ENCODE measurements at regions not wholly inside any gene's neighbourhood (a gene's known extent, or its start where the extent isn't known, plus 50 kb on each side); places are given as distances from the start of the nearest gene placed in this dataset.

- no TSS peak for BruUV-seq (replicated peaks)
- no peaks in the 10 kb centered on the region for H3K4me1 ChIP-seq (ENCODE audit: insufficient read depth, low read length, poor library complexity, severe bottlenecking)
- no peaks in the 10 kb centered on the region for H3K9me2 ChIP-seq (ENCODE audit: insufficient read depth, low read length)
- no peak overlapping the region for H2AFZ ChIP-seq (ENCODE audit: low read length)
- H3K4me3 ChIP-seq (ENCODE audit: low read depth, low read length, poor library complexity, severe bottlenecking): no peak overlapping the region
- ChIA-PET CTCF (ENCODE audit: unreplicated experiment) (no interaction called here), POLR2A (no interaction called here)
- no peak for DNase-seq (ENCODE audit: low spot score)
- no peak overlapping the region for H3K27ac ChIP-seq (ENCODE audit: low read depth, low read length, poor library complexity, severe bottlenecking)
- no peak overlapping the region for H3K4me2 ChIP-seq (ENCODE audit: low read length)
- no peaks in the 10 kb centered on the region for H3K36me3 ChIP-seq (ENCODE audit: insufficient read depth, low read length)
- H3K9me3 ChIP-seq (ENCODE audit: low read length): peaks cover 7% of the 10 kb centered on the region; the same call in 1 of the 2 replicates
- H4K20me1 ChIP-seq (ENCODE audit: insufficient read depth, low read length): no peaks in the 10 kb centered on the region
- H3K79me2 ChIP-seq (ENCODE audit: insufficient read depth, low read depth, low read length): no peaks in the 10 kb centered on the region
- intact Hi-C loops (cut with micrococcal nuclease; ENCODE audit: unreplicated experiment): no loop called here
- TF ChIP-seq EZH2phosphoT487 (IDR thresholded peaks at IDR 0.05; ENCODE audit: borderline replicate concordance, low read depth, low read length): no peak
- TF ChIP-seq, protein P1, sequence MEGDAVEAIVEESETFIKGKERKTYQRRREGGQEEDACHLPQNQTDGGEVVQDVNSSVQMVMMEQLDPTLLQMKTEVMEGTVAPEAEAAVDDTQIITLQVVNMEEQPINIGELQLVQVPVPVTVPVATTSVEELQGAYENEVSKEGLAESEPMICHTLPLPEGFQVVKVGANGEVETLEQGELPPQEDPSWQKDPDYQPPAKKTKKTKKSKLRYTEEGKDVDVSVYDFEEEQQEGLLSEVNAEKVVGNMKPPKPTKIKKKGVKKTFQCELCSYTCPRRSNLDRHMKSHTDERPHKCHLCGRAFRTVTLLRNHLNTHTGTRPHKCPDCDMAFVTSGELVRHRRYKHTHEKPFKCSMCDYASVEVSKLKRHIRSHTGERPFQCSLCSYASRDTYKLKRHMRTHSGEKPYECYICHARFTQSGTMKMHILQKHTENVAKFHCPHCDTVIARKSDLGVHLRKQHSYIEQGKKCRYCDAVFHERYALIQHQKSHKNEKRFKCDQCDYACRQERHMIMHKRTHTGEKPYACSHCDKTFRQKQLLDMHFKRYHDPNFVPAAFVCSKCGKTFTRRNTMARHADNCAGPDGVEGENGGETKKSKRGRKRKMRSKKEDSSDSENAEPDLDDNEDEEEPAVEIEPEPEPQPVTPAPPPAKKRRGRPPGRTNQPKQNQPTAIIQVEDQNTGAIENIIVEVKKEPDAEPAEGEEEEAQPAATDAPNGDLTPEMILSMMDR (conservative IDR thresholded peaks at IDR 0.05; ENCODE audit: low read length): no peak
Measured at GRCh38 chr2:74740395-74740740, 86.3 kb downstream of the SEMA4F start.

GRCh38 chr2:74740741-74741431, 86.8 kb downstream of the SEMA4F start:
- POLR2A ChIA-PET: no interaction called here
- DNase-seq (ENCODE audit: low spot score): no peak
- TF ChIP-seq EZH2phosphoT487 (IDR thresholded peaks at IDR 0.05; ENCODE audit: borderline replicate concordance, low read depth, low read length): no peak
- TF ChIP-seq, protein P1 (conservative IDR thresholded peaks at IDR 0.05; ENCODE audit: low read length): no peak
- Histone ChIP-seq H3K4me3 (ENCODE audit: low read depth, low read length, poor library complexity, severe bottlenecking) (no peak overlapping the region), H4K20me1 (ENCODE audit: insufficient read depth, low read length) (no peaks in the 10 kb centered on the region), H3K27ac (ENCODE audit: low read depth, low read length, poor library complexity, severe bottlenecking) (no peak overlapping the region), H3K79me2 (ENCODE audit: insufficient read depth, low read depth, low read length) (no peaks in the 10 kb centered on the region), H3K4me2 (ENCODE audit: low read length) (no peak overlapping the region), H3K4me1 (ENCODE audit: insufficient read depth, low read length, poor library complexity, severe bottlenecking) (no peaks in the 10 kb centered on the region), H3K9me2 (ENCODE audit: insufficient read depth, low read length) (no peaks in the 10 kb centered on the region), H3K9me3 (ENCODE audit: low read length) (peaks cover 7% of the 10 kb centered on the region; the same call in 1 of the 2 replicates), H2AFZ (ENCODE audit: low read length) (no peak overlapping the region), H3K36me3 (ENCODE audit: insufficient read depth, low read length) (no peaks in the 10 kb centered on the region)
- CTCF ChIA-PET (ENCODE audit: unreplicated experiment): no interaction called here
- intact Hi-C loops (cut with micrococcal nuclease; ENCODE audit: unreplicated experiment): no loop called here
- no TSS peak for BruUV-seq (replicated peaks)

- no peaks in the 10 kb centered on the region for H3K4me1 ChIP-seq (ENCODE audit: insufficient read depth, low read length, poor library complexity, severe bottlenecking)
- no peaks in the 10 kb centered on the region for H3K79me2 ChIP-seq (ENCODE audit: insufficient read depth, low read depth, low read length)
- H3K4me3 ChIP-seq (ENCODE audit: low read depth, low read length, poor library complexity, severe bottlenecking): no peak overlapping the region
- TF ChIP-seq, protein P1 (conservative IDR thresholded peaks at IDR 0.05; ENCODE audit: low read length): no peak
- no peak for TF ChIP-seq EZH2phosphoT487 (IDR thresholded peaks at IDR 0.05; ENCODE audit: borderline replicate concordance, low read depth, low read length)
- H3K36me3 ChIP-seq (ENCODE audit: insufficient read depth, low read length): no peaks in the 10 kb centered on the region
- no peaks in the 10 kb centered on the region for H3K9me2 ChIP-seq (ENCODE audit: insufficient read depth, low read length)
- H3K4me2 ChIP-seq (ENCODE audit: low read length): no peak overlapping the region
- H4K20me1 ChIP-seq (ENCODE audit: insufficient read depth, low read length): no peaks in the 10 kb centered on the region
- BruUV-seq (replicated peaks): no TSS peak
- intact Hi-C loops (cut with micrococcal nuclease; ENCODE audit: unreplicated experiment): no loop called here
- ChIA-PET POLR2A (interaction anchor here (0.6 kb wide), 1 partner anchor 15 kb away, joined by 3 read pairs; no protein-coding TSS in a partner anchor), CTCF (ENCODE audit: unreplicated experiment) (no interaction called here)
- H3K9me3 ChIP-seq (ENCODE audit: low read length): peaks cover 3% of the 10 kb centered on the region; the same call in 1 of the 2 replicates
- H2AFZ ChIP-seq (ENCODE audit: low read length): no peak overlapping the region
- no peak for DNase-seq (ENCODE audit: low spot score)
- no peak overlapping the region for H3K27ac ChIP-seq (ENCODE audit: low read depth, low read length, poor library complexity, severe bottlenecking)
Measured at GRCh38 chr2:74741629-74742028, 87.6 kb downstream of the SEMA4F start.
